NCI-H1694 treated with DMSO at 0.1 percent for 48 hours (cell line): ENCODE measurements at regions not wholly inside any gene's neighbourhood (a gene's known extent, or its start where the extent isn't known, plus 50 kb on each side); places are given as distances from the start of the nearest gene placed in this dataset.
A peak's percentile ranks its signal among the peaks of the same experiment; 100 is the strongest.
"Not testable (repeated sequence)": the region's sequence is repeated elsewhere in the genome, so short reads cannot be mapped to it uniquely, and the experiment has no call there.

Source experiments
- DNase-seq: peaks from one replicate; lab custom pipeline; 2025; lab: John Stamatoyannopoulos, UW

- peak; percentile 22 for DNase-seq
These were observed 80.7 kb upstream of the NANOS1 start for GRCh38 chr10:118948786-118949185.

DNA sequence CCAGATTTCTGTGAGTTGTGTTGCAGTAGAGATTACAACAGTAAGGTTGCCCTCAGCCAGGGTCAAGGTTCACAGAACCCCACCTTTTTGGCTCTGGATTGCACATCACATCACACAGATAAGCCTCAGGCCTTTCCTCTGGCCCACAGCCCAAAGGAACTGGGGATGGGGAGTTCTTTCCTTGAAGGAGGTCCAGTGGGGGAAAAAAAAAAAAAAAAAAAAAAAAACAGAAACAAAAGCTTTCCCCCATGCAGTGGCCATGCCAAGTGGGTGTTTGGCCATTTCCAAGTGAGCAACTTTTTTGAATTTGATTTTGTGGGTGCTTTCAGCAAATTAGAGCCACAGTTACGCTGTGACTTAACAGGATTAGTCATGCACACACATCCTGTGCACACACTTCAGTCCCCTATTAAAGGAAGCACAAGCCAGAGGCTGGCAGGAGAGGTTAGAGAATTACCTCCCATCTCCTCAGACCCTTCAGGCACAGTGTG is 79.3 kb upstream of the NANOS1 start:
- no peak for DNase-seq

- no peak for DNase-seq
These were observed 78.4 kb upstream of the NANOS1 start for GRCh38 chr10:118950997-118951637.

DNA sequence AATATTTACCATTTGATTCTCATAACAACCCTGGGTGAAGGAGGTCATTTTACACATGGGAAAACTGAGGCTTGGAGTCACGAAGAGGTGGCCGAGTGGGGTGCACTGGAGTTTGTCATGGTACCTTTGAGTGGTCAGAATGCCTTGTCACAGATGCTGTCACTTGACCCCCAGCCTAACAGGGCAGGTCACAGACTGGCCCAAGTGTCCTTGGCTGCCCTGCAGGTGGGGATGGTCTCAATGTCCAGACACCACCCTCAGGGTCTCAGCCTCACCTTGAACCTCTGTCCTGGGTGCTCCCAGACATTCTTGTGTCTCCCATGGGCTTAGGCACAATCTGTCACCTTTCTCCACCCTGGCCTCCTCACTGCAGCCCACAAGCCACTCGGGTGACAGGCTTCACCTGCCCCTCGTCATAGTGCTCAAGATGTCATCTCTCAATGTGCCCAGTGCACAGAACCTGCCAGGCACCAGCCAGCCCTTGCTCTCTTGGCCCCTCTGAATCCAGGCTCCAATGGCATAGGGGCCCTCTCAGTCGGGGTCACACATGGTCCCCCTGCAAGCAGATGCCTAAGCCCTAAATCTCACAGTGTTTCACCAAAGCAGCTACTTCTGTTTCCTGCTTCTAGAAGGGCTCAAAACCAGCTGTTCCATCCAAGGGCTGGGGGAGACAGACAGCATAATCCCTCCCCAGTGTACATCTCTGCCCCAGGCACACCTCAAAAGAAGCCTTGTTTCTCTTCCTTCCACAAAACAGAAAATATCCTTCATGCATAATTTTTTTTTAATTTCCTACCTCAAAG is 76.8 kb upstream of the NANOS1 start:
- DNase-seq = no peak

DNA sequence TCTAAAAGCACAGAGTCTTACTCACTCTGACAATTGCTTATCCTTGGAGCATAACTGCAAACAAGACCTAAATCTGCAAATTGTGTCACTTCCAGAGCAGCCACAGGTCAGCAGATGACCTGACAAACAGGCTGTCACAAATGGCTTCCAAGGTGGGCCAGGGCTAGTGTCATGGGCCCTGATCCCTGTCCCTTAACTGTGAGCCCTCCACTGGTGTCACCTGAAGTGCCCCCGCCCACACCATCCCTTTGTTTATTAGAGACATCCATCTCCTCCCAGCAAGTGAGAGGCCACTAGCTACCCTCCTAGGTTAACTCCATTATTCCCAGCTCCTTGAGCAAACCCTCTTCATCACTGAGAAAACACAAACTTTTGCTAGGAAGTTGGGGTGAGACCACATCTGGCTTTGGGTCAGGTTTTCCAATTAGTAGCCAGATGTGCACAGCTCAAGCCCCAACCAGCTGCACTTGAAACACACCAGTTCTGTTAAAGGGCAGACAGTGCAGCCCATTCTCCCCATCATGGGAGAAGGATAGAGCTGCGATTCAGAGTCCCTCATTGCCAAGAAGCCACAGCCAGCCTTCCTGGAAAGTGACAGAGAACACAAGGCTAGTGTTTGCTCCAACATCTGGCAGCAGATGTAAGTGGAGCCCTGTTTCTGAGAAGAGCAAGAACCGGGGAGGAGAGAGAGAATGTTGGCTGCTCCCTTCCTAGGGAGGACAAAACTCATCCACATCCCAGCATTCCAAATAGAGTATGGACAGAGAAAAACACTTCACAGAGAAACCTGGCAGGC is 75.7 kb upstream of the NANOS1 start:
- DNase-seq = no peak

- DNase-seq = no peak
These were observed 74.0 kb upstream of the NANOS1 start for GRCh38 chr10:118955531-118955930.

DNA sequence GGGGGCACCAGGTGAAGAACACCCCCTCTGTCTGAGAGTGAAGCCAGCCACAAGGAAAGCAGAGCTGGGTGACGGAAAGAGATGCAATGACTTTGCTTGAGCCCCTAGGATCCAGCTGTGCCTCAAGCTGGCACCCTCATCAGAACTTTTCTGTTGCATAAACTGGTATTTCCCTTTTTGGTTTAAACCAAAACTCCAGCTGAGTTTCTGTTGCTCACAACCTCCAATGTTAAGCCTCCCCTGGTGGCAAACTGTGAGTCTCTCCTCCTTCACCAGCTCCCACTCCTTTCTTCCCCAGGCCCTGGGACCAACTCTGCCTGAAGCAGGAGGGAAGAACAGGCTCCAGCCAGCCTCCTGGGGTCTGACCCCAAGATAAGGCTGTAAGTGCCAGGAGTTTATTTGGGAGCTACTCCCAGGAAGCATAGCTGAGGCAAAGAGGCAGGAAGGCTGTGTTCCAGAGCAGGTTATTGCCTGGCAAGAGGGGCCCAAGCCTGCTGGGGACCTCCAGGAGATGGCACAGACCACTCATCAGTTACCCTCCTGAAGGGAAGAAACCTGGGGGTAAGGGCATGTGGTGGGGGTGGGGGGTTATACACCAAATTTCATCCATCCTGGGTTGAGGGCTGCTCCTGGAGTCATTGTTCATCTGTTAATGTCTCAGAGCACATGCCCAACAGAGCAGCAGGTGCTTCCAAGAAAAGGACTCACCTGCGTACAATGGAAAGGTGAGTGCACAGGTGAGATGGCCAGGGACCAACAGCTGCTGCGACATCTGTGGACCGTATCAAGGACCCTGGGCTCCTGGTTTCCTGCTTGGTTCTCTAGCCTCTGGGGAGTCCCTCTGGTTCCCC is 73.3 kb upstream of the NANOS1 start:
- DNase-seq = no peak

- no peak for DNase-seq
These were observed 72.6 kb upstream of the NANOS1 start for GRCh38 chr10:118956802-118957442.

DNA sequence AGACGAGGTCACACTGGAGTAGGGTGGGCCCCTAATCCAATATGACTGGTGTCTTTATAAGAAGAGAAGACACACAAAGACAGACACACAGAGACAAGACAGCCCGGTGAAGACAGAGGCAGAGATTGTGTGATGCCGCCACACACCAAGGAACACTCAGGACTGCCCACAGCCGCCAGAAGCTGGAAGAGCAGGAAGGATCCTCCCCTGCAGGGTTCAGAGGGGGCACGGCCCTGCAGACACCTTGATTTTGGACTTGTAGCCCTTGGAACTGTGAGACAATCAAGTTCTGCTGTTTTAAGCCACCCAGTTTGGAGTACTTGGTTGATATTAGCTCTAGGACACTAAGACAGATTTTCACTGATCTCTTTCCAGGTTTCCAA is 72.1 kb upstream of the NANOS1 start:
- DNase-seq = no peak

DNA sequence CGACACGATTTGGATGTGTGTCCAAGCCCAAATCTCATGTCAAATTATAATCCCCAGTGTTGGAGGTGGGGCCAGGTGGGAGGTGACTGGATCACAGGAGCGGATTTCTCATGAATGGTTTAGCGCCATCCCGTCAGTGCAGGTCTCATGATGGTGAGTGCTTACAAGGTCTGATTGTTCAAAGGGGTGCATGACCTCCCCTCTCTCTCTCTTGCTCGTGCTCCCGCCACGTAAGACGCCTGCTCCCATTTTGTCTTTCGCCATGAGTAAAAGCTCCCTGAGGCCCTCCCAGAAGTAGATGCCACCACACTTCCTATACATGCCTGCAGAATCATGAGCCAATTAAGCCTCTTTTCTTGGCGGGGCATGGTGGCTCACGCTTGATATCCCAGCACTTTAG is 71.5 kb upstream of the NANOS1 start:
- no peak for DNase-seq

- DNase-seq = no peak
These were observed 71.0 kb upstream of the NANOS1 start for GRCh38 chr10:118958559-118958958.

DNA sequence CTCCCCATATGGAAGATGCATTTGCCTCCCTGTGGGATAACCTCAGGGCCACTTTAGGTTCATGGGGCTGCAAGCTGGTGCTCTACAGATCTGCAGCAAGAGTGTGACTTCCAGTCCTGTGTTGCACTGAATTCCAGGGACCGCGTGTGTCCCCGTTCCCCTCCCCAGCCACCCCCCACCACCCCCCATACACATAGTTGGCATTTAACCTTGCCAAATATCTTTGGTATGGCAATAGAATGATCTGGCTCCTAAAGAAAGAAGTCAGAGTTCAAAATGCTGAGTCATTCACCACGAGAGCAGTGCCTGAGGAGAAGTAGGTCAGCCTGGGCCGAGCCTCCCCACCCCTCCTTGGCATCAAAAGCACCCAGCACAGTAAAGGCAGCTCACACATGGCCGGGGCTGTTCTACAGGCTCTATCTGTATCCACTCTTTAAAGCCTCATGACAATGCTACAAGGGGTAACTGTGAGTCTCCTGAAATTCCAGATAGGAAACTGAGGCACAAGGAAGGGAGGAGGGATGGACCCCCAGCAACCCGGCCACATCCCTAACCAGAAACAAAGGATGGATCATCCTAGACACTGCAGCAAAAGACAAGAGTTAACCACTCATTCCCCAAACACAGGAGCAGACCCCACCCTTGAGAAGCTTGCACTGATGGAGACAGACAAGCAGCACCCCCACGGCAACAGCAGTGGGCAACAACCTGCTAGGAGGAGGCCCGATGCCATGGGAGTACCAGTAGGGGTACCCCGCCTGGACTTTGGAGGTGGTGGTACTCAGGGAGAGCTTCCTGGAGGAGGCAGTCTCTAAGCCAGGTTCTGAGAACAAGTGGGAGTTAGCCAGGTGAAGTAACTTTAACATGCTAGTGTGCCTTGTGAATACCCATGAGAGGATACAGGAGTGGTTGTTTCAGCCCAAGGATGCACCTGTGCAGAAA is 70.3 kb upstream of the NANOS1 start:
- no peak for DNase-seq

GRCh38 chr10:118960157-118961090 is 69.1 kb upstream of the NANOS1 start:
- no peak for DNase-seq

GRCh38 chr10:118961436-118961835 is 68.1 kb upstream of the NANOS1 start:
- DNase-seq = no peak

- DNase-seq = not testable (repeated sequence)
These were observed 67.1 kb upstream of the NANOS1 start for GRCh38 chr10:118962331-118962868.

- DNase-seq = no peak
These were observed 66.2 kb upstream of the NANOS1 start for GRCh38 chr10:118963341-118963740.

GRCh38 chr10:118963933-118964332 is 65.6 kb upstream of the NANOS1 start:
- no peak for DNase-seq

- DNase-seq = not testable (repeated sequence)
These were observed 65.0 kb upstream of the NANOS1 start for GRCh38 chr10:118964476-118964875.

DNA sequence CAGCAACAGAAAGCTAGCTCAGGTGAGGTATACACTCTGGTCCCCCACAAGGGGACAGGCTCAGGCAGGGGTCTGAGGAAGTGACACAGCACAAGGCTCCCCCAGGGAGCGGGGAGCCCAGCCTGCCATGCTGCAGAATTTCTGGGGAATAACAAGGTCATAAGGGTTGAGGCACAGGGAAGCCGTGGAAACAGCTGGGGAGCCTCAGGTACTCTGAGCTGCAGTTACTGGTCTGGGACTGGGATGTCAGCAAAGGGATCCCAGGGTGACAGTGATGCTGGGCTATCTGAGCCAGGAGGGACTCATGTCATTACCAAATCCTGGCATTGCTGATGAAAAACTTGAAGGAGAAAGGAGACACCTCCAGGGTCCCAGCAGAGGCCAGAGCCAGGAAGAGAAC is 64.4 kb upstream of the NANOS1 start:
- DNase-seq = no peak
